GM23338 (cell line): ENCODE measurements at regions not wholly inside any gene's neighbourhood (a gene's known extent, or its start where the extent isn't known, plus 50 kb on each side); places are given as distances from the start of the nearest gene placed in this dataset.
A peak's percentile ranks its signal among the peaks of the same experiment; 100 is the strongest.

Experiments used
- ATAC-seq: fragments of 200-7000 bp; cut with Tn5 transposase; 3 replicates; pipeline ENCODE4 v1.9.1; 2020
- DNase-seq: peaks from one replicate; pipeline ENCODE4 v3.0.0-alpha.2; 2015; ENCODE audit warnings: low spot score
- H2AFZ ChIP-seq: fragments of 200-600 bp; sonication (generic); 2 replicates; pipeline ENCODE4 v1.8.0; 2016; ENCODE audit warnings: antibody characterized with exemption, mild to moderate bottlenecking, moderate library complexity
- H3F3A ChIP-seq: fragments of 200-600 bp; sonication (generic); replicated peaks from 2 replicates; pipeline ENCODE4 v1.8.0; 2017; ENCODE audit warnings: antibody characterized with exemption, mixed run types, low read depth
- H3K27ac ChIP-seq: fragments of 200-600 bp; sonication (generic); 2 replicates; pipeline ENCODE4 v1.6.1; 2016; ENCODE audit warnings: low read depth
- H3K27me3 ChIP-seq: fragments of 200-600 bp; sonication (generic); 2 replicates; pipeline ENCODE4 v1.8.0; 2016; ENCODE audit warnings: mild to moderate bottlenecking, mixed run types, moderate library complexity; ENCODE audit not compliant: insufficient read depth
- H3K36me3 ChIP-seq: fragments of 200-600 bp; sonication (generic); 2 replicates; pipeline ENCODE4 v1.8.0; 2016; ENCODE audit warnings: mild to moderate bottlenecking; ENCODE audit not compliant: insufficient read depth
- H3K4me1 ChIP-seq: fragments of 200-600 bp; sonication (generic); 2 replicates; pipeline ENCODE4 v1.8.0; 2016; ENCODE audit warnings: mild to moderate bottlenecking, moderate library complexity; ENCODE audit not compliant: insufficient read depth
- H3K4me2 ChIP-seq: fragments of 200-600 bp; sonication (generic); 2 replicates; pipeline ENCODE4 v1.7.1; 2017; ENCODE audit warnings: mixed run types
- H3K4me3 ChIP-seq: fragments of 200-600 bp; sonication (generic); 2 replicates; pipeline ENCODE4 v1.6.1; 2016; ENCODE audit warnings: mixed run types
- H3K79me2 ChIP-seq: fragments of 200-600 bp; sonication (generic); replicated peaks from 2 replicates; pipeline ENCODE4 v1.8.0; 2017; ENCODE audit warnings: mild to moderate bottlenecking; ENCODE audit not compliant: insufficient read depth
- H3K9me2 ChIP-seq: fragments of 200-600 bp; sonication (generic); 2 replicates; pipeline ENCODE4 v1.8.0; 2017; ENCODE audit not compliant: insufficient read depth
- H4K20me1 ChIP-seq: fragments of 200-600 bp; sonication (generic); replicated peaks from 2 replicates; pipeline ENCODE4 v1.8.0; 2017; ENCODE audit warnings: mild to moderate bottlenecking; ENCODE audit not compliant: insufficient read depth
- H3K27ac Mint-ChIP-seq: 2 replicates; pipeline ENCODE4 v1.8.0; 2020; ENCODE audit warnings: inconsistent platforms, mild to moderate bottlenecking, moderate library complexity, mixed read lengths
- H3K27me3 Mint-ChIP-seq: 3 replicates; pipeline ENCODE4 v1.8.0; 2022; ENCODE audit warnings: low read depth, mild to moderate bottlenecking, moderate library complexity, mixed read lengths, inconsistent platforms; ENCODE audit not compliant: insufficient read depth, poor library complexity
- H3K36me3 Mint-ChIP-seq: 3 replicates; pipeline ENCODE4 v1.8.0; 2021; ENCODE audit warnings: low read depth, mild to moderate bottlenecking, inconsistent platforms, moderate library complexity, mixed read lengths
- H3K4me1 Mint-ChIP-seq: 3 replicates; pipeline ENCODE4 v1.8.0; 2020; ENCODE audit warnings: mild to moderate bottlenecking, inconsistent platforms, mixed read lengths
- H3K4me3 Mint-ChIP-seq: 3 replicates; pipeline ENCODE4 v1.8.0; 2021; ENCODE audit warnings: moderate library complexity, mild to moderate bottlenecking, inconsistent platforms, mixed read lengths
- H3K9me3 Mint-ChIP-seq: 3 replicates; pipeline ENCODE4 v1.8.0; 2020; ENCODE audit warnings: moderate library complexity, mild to moderate bottlenecking, inconsistent platforms, mixed read lengths
- CREB1 ChIP-seq: fragments of 250-450 bp; sonication (Bioruptor Pico); IDR thresholded peaks from 2 replicates; pipeline ENCODE4 v1.5.0; 2020; ENCODE audit warnings: low read depth, mild to moderate bottlenecking, moderate library complexity
- EZH2 ChIP-seq: fragments of 200-600 bp; sonication (generic); IDR thresholded peaks from one replicate; pipeline ENCODE4 v1.8.0; 2017; ENCODE audit warnings: antibody characterized with exemption, mild to moderate bottlenecking, low read depth; ENCODE audit not compliant: unreplicated experiment
- JUNB ChIP-seq: IDR thresholded peaks from one replicate; pipeline ENCODE4 v1.6.1; 2016; ENCODE audit warnings: antibody characterized with exemption; ENCODE audit not compliant: unreplicated experiment
- NANOG ChIP-seq: IDR thresholded peaks from 2 replicates; pipeline ENCODE4 v1.6.1; 2016; ENCODE audit warnings: antibody characterized with exemption, borderline replicate concordance
- POLR2AphosphoS5 ChIP-seq: IDR thresholded peaks from 2 replicates; pipeline ENCODE4 v1.6.1; 2016; ENCODE audit warnings: antibody characterized with exemption, low read depth
- STAT1 ChIP-seq: IDR thresholded peaks from one replicate; pipeline ENCODE4 v1.6.1; 2016; ENCODE audit warnings: antibody characterized with exemption; ENCODE audit not compliant: unreplicated experiment
- ZNF114 ChIP-seq: fragments of 250-450 bp; sonication (Bioruptor Pico); IDR thresholded peaks from 2 replicates; pipeline ENCODE4 v1.5.0; 2020; ENCODE audit warnings: mild to moderate bottlenecking, moderate library complexity
- ZNF331 ChIP-seq: fragments of 250-450 bp; sonication (Bioruptor Pico); IDR thresholded peaks from 2 replicates; pipeline ENCODE4 v1.5.0; 2020; ENCODE audit warnings: low read depth, mild to moderate bottlenecking, moderate library complexity
- TF ChIP-seq, protein P1 (sequence below): IDR thresholded peaks from one replicate; pipeline ENCODE4 v1.6.1; 2018; ENCODE audit warnings: antibody characterized with exemption; ENCODE audit not compliant: unreplicated experiment
- TF ChIP-seq, protein P2 (sequence below), 2 experiments: fragments of 200-600 bp in 1 of 2; sonication (generic) in 1 of 2; conservative IDR thresholded peaks; 2 replicates each; pipeline versions ENCODE4 v1.5.1 to v1.6.1; 2016 to 2017; ENCODE audit warnings: antibody characterized with exemption in 2 of 2, low read depth in 2 of 2, mild to moderate bottlenecking in 2 of 2, moderate library complexity in 1 of 2
- TF ChIP-seq, protein P3 (sequence below): IDR thresholded peaks from 2 replicates; pipeline ENCODE4 v1.6.1; 2016; ENCODE audit warnings: antibody characterized with exemption
- TF ChIP-seq, protein P4 (sequence below): fragments of 250-450 bp; sonication (Bioruptor Pico); IDR thresholded peaks from 2 replicates; pipeline ENCODE4 v1.5.0; 2020; ENCODE audit warnings: mild to moderate bottlenecking, moderate library complexity

DNA sequence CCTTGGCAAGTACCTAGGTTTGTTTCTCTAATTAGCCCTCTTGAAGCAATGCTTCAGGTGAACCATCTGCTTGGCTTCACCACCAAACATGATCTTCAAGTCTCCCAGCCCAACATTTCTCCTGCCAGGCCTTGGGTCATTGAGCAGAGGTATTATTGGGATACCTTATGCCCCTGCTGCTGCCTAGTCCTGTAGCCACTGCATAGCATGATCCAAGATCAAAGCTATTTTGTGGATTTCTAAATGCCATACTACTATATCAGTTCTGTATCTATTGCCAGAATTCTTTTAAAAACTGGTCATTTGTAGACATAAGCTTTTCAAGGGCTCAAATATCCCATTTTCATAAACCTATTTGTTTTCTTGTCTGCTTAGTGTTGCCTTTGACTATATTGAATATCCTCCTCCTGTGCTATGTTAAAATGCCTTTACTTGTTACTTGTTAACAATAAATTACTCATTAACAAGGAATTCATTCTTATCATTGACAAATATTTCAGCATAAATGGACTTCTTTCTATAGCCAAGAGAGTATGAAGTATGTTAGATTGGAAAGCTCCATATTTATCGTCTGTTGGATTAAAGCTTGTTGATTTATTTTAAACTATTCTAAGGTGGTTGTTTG, 204.5 kb upstream of the RBBP8 start:
- Histone ChIP-seq H3K4me1 (no peaks in the 10 kb centered on the region), H3K9me2 (peaks cover 6% of the 10 kb centered on the region), H2AFZ (peak overlapping the region; percentile 38; the same call in 1 of the 2 replicates), H4K20me1 (no peaks in the 10 kb centered on the region), H3K79me2 (no peaks in the 10 kb centered on the region), H3K27me3 (no peaks in the 10 kb centered on the region), H3K4me3 (no peak overlapping the region), H3K36me3 (no peaks in the 10 kb centered on the region), H3K27ac (no peak overlapping the region), H3K4me2 (no peak overlapping the region), H3F3A (no peaks in the 10 kb centered on the region)
- Mint-ChIP-seq H3K9me3 (peaks cover 11% of the 10 kb centered on the region; the same call in 1 of the 3 replicates), H3K4me3 (no peak overlapping the region), H3K36me3 (no peaks in the 10 kb centered on the region), H3K27me3 (peaks cover 5% of the 10 kb centered on the region), H3K27ac (no peak overlapping the region), H3K4me1 (no peaks in the 10 kb centered on the region)
- DNase-seq (no peak), ATAC-seq (no peak)
- TF ChIP-seq JUNB = no peak
- no peak for TF ChIP-seq ZNF331
- no peak for TF ChIP-seq STAT1
- no peak for TF ChIP-seq POLR2AphosphoS5
- TF ChIP-seq, protein P1, sequence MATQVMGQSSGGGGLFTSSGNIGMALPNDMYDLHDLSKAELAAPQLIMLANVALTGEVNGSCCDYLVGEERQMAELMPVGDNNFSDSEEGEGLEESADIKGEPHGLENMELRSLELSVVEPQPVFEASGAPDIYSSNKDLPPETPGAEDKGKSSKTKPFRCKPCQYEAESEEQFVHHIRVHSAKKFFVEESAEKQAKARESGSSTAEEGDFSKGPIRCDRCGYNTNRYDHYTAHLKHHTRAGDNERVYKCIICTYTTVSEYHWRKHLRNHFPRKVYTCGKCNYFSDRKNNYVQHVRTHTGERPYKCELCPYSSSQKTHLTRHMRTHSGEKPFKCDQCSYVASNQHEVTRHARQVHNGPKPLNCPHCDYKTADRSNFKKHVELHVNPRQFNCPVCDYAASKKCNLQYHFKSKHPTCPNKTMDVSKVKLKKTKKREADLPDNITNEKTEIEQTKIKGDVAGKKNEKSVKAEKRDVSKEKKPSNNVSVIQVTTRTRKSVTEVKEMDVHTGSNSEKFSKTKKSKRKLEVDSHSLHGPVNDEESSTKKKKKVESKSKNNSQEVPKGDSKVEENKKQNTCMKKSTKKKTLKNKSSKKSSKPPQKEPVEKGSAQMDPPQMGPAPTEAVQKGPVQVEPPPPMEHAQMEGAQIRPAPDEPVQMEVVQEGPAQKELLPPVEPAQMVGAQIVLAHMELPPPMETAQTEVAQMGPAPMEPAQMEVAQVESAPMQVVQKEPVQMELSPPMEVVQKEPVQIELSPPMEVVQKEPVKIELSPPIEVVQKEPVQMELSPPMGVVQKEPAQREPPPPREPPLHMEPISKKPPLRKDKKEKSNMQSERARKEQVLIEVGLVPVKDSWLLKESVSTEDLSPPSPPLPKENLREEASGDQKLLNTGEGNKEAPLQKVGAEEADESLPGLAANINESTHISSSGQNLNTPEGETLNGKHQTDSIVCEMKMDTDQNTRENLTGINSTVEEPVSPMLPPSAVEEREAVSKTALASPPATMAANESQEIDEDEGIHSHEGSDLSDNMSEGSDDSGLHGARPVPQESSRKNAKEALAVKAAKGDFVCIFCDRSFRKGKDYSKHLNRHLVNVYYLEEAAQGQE = no peak
- no peak for TF ChIP-seq CREB1 (CRISPR knock-in tag)
- TF ChIP-seq ZNF114 (CRISPR knock-in tag) = no peak
- no peak for TF ChIP-seq NANOG
- TF ChIP-seq, protein P2, sequence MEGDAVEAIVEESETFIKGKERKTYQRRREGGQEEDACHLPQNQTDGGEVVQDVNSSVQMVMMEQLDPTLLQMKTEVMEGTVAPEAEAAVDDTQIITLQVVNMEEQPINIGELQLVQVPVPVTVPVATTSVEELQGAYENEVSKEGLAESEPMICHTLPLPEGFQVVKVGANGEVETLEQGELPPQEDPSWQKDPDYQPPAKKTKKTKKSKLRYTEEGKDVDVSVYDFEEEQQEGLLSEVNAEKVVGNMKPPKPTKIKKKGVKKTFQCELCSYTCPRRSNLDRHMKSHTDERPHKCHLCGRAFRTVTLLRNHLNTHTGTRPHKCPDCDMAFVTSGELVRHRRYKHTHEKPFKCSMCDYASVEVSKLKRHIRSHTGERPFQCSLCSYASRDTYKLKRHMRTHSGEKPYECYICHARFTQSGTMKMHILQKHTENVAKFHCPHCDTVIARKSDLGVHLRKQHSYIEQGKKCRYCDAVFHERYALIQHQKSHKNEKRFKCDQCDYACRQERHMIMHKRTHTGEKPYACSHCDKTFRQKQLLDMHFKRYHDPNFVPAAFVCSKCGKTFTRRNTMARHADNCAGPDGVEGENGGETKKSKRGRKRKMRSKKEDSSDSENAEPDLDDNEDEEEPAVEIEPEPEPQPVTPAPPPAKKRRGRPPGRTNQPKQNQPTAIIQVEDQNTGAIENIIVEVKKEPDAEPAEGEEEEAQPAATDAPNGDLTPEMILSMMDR (conservative IDR thresholded peaks at IDR 0.05; ENCODE audit: low read depth in 2 of 2) = no peak
- TF ChIP-seq, protein P3, sequence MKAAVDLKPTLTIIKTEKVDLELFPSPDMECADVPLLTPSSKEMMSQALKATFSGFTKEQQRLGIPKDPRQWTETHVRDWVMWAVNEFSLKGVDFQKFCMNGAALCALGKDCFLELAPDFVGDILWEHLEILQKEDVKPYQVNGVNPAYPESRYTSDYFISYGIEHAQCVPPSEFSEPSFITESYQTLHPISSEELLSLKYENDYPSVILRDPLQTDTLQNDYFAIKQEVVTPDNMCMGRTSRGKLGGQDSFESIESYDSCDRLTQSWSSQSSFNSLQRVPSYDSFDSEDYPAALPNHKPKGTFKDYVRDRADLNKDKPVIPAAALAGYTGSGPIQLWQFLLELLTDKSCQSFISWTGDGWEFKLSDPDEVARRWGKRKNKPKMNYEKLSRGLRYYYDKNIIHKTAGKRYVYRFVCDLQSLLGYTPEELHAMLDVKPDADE = no peak
- TF ChIP-seq, protein P4, sequence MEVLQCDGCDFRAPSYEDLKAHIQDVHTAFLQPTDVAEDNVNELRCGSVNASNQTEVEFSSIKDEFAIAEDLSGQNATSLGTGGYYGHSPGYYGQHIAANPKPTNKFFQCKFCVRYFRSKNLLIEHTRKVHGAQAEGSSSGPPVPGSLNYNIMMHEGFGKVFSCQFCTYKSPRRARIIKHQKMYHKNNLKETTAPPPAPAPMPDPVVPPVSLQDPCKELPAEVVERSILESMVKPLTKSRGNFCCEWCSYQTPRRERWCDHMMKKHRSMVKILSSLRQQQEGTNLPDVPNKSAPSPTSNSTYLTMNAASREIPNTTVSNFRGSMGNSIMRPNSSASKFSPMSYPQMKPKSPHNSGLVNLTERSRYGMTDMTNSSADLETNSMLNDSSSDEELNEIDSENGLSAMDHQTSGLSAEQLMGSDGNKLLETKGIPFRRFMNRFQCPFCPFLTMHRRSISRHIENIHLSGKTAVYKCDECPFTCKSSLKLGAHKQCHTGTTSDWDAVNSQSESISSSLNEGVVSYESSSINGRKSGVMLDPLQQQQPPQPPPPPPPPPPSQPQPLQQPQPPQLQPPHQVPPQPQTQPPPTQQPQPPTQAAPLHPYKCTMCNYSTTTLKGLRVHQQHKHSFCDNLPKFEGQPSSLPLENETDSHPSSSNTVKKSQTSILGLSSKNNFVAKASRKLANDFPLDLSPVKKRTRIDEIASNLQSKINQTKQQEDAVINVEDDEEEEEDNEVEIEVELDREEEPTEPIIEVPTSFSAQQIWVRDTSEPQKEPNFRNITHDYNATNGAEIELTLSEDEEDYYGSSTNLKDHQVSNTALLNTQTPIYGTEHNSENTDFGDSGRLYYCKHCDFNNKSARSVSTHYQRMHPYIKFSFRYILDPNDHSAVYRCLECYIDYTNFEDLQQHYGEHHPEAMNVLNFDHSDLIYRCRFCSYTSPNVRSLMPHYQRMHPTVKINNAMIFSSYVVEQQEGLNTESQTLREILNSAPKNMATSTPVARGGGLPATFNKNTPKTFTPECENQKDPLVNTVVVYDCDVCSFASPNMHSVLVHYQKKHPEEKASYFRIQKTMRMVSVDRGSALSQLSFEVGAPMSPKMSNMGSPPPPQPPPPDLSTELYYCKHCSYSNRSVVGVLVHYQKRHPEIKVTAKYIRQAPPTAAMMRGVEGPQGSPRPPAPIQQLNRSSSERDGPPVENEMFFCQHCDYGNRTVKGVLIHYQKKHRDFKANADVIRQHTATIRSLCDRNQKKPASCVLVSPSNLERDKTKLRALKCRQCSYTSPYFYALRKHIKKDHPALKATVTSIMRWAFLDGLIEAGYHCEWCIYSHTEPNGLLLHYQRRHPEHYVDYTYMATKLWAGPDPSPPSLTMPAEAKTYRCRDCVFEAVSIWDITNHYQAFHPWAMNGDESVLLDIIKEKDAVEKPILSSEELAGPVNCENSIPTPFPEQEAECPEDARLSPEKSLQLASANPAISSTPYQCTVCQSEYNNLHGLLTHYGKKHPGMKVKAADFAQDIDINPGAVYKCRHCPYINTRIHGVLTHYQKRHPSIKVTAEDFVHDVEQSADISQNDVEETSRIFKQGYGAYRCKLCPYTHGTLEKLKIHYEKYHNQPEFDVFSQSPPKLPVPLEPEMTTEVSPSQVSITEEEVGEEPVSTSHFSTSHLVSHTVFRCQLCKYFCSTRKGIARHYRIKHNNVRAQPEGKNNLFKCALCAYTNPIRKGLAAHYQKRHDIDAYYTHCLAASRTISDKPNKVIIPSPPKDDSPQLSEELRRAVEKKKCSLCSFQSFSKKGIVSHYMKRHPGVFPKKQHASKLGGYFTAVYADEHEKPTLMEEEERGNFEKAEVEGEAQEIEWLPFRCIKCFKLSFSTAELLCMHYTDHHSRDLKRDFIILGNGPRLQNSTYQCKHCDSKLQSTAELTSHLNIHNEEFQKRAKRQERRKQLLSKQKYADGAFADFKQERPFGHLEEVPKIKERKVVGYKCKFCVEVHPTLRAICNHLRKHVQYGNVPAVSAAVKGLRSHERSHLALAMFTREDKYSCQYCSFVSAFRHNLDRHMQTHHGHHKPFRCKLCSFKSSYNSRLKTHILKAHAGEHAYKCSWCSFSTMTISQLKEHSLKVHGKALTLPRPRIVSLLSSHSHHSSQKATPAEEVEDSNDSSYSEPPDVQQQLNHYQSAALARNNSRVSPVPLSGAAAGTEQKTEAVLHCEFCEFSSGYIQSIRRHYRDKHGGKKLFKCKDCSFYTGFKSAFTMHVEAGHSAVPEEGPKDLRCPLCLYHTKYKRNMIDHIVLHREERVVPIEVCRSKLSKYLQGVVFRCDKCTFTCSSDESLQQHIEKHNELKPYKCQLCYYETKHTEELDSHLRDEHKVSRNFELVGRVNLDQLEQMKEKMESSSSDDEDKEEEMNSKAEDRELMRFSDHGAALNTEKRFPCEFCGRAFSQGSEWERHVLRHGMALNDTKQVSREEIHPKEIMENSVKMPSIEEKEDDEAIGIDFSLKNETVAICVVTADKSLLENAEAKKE (CRISPR knock-in tag) = no peak
- no peak for TF ChIP-seq EZH2
